GM18508 (cell line): ENCODE measurements at regions not wholly inside any gene's neighbourhood (a gene's known extent, or its start where the extent isn't known, plus 50 kb on each side); places are given as distances from the start of the nearest gene placed in this dataset.

Experiments
- ATAC-seq: cut with Tn5 transposase; IDR thresholded peaks from one replicate; pipeline ENCODE4 v1.9.1; 2021; ENCODE audit warnings: moderate number of reproducible peaks; ENCODE audit not compliant: insufficient read depth, unreplicated experiment

GRCh38 chr7:9181356-9181755 lies 747.9 kb downstream of the NXPH1 start:
- no peak for ATAC-seq

GRCh38 chr7:9186730-9187129 lies 753.3 kb downstream of the NXPH1 start:
- no peak for ATAC-seq

- ATAC-seq = no peak
Measured at GRCh38 chr7:9189703-9190102, 756.3 kb downstream of the NXPH1 start.

GRCh38 chr7:9192969-9193368 lies 759.6 kb downstream of the NXPH1 start:
- no peak for ATAC-seq

GRCh38 chr7:9200626-9201025 lies 767.2 kb downstream of the NXPH1 start:
- ATAC-seq = no peak

GRCh38 chr7:9201928-9202327 lies 768.5 kb downstream of the NXPH1 start:
- ATAC-seq = no peak

GRCh38 chr7:9204571-9204970 lies 771.2 kb downstream of the NXPH1 start:
- ATAC-seq = no peak

- ATAC-seq = no peak
Measured at GRCh38 chr7:9210114-9210513, 776.7 kb downstream of the NXPH1 start.

GRCh38 chr7:9217204-9217603 lies 783.8 kb downstream of the NXPH1 start:
- no peak for ATAC-seq

GRCh38 chr7:9226500-9226899 lies 793.1 kb downstream of the NXPH1 start:
- no peak for ATAC-seq

- no peak for ATAC-seq
Measured at GRCh38 chr7:9231630-9232121, 798.3 kb downstream of the NXPH1 start.

GRCh38 chr7:9240001-9240400 lies 806.6 kb downstream of the NXPH1 start:
- ATAC-seq = no peak

GRCh38 chr7:9241826-9242225 lies 808.4 kb downstream of the NXPH1 start:
- no peak for ATAC-seq

GRCh38 chr7:9242636-9243035 lies 809.2 kb downstream of the NXPH1 start:
- ATAC-seq = no peak

- ATAC-seq = no peak
Measured at GRCh38 chr7:9250876-9251275, 817.5 kb downstream of the NXPH1 start.

- ATAC-seq = no peak
Measured at GRCh38 chr7:9264395-9264794, 831.0 kb downstream of the NXPH1 start.

GRCh38 chr7:9280088-9280487 lies 846.7 kb downstream of the NXPH1 start:
- ATAC-seq = no peak

- ATAC-seq = no peak
Measured at GRCh38 chr7:9283246-9283645, 849.8 kb downstream of the NXPH1 start.

GRCh38 chr7:9302436-9302835 lies 869.0 kb downstream of the NXPH1 start:
- no peak for ATAC-seq

- ATAC-seq = no peak
Measured at GRCh38 chr7:9307131-9307530, 873.7 kb downstream of the NXPH1 start.

GRCh38 chr7:9324513-9324912 lies 891.1 kb downstream of the NXPH1 start:
- ATAC-seq = no peak

GRCh38 chr7:9328296-9328695 lies 894.9 kb downstream of the NXPH1 start:
- no peak for ATAC-seq

- no peak for ATAC-seq
Measured at GRCh38 chr7:9349625-9350024, 916.2 kb downstream of the NXPH1 start.
